HG02763 (cell line): ENCODE measurements at regions not wholly inside any gene's neighbourhood (a gene's known extent, or its start where the extent isn't known, plus 50 kb on each side); places are given as distances from the start of the nearest gene placed in this dataset.
"Not testable (repeated sequence)": the region's sequence is repeated elsewhere in the genome, so short reads cannot be mapped to it uniquely, and the experiment has no call there.

ENCODE experiments used
- ATAC-seq: cut with Tn5 transposase; IDR thresholded peaks from one replicate; pipeline ENCODE4 v1.9.1; 2021; ENCODE audit warnings: mild to moderate bottlenecking, moderate library complexity; ENCODE audit not compliant: unreplicated experiment

DNA sequence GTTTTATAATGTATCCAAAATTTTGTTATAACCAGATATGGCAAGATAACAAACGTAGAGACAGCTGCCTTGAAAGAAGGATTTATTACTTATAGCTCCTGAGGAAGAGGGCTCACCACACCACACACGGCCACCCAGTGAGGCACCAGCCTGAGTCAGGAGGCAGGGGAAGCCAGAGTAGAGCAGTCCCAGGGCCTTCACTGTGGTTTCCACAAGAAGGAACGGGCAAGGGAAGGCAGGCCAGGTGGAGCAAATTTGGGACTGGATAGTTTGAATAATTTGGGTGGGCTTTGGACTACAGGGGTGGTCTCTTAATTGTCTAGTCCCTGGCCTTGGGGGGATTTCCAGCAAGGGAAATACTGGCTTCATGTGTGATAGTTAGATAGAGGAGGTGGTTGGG is 72.5 kb downstream of the RRAGC start:
- ATAC-seq = no peak

DNA sequence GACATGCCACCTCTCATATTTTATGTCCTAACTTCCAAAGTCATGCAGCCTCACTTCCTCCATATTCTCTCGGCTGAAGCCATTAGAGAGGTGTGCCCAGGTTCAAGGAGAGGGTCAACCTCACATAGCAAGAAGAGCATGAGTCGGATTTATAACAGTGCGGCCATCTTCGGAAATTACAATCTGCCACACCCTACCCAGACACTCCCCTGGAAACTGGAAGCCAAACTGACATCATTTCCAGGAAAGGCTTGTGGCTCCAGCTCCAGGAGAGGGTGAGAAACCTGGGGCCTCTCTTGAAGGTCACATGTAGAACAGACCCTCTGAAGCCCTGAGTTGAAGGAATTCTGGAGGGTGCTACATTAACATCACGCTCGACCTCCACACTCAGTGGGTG is 73.5 kb downstream of the RRAGC start:
- ATAC-seq = no peak

DNA sequence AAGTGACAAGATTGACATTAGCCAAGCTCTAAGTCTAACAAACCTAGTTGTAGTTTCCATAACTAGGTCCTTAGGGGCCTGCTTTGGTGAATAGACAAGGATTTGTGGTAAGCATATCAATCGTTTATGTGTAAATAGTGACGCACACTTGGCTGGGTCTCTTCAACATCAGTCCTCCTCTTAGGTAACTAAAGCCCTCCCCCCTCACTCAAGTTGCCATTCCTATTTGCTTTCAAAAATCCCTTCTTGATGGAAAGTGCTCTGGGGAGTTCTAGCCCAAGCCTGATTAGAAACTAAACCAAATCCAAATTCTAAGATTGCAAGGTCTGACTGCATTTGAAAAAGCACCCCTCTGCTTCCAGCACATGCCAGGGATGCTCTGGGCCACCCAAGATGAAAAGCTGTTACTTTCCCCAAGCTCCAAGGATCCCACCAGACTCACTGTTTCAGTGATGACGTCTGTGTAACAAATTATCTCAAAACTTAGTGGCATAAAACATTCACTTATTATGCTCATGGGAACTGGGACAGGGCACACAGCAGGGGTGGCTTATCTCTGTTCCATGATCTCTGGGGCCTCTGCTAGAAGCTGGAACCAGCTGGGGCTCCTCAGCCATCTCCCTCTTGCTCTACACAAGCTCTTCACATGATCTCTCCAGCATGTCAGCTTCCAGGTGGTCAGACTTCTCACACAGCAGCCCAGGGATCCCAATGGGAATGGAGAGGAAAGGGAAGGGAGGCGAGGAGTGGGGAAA is 74.1 kb downstream of the RRAGC start:
- ATAC-seq = no peak

DNA sequence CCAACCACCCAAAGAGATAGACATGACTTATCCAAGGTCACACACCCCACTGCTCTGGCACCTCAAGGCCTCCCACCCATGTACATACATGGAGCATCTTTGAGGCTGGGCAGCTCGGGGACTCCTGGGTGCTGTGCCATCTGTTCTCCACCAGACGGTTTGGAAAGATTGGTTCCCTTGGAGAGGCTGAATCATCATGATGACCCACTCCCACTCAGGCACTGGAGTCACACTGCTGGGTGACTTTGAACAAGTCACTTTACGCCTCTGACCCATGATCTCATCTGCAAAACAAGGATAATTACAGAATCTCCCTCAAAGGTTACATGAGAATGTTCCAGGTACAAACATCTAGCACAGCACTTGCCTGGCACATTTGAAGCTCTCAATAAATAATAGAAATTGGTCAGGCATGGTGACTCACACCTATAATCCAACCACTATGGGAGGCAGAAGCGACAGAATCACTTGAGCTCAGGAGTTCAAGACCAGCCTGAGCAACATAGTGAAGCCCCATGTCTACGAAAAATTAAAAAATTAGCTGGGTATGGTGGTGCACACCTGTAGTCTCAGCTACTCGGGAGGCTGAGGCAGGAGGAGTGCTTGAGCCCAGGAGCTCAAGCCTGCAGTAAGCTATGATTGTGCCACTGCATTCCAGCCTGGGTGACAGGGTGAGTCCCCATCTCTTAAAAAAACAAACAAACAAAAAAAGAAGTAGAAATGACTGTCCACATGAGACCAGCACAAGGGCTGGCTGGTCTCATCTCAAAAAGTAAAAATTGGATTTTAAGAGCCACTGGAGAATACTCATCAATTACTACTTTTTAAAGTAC is 74.9 kb downstream of the RRAGC start:
- no peak for ATAC-seq

DNA sequence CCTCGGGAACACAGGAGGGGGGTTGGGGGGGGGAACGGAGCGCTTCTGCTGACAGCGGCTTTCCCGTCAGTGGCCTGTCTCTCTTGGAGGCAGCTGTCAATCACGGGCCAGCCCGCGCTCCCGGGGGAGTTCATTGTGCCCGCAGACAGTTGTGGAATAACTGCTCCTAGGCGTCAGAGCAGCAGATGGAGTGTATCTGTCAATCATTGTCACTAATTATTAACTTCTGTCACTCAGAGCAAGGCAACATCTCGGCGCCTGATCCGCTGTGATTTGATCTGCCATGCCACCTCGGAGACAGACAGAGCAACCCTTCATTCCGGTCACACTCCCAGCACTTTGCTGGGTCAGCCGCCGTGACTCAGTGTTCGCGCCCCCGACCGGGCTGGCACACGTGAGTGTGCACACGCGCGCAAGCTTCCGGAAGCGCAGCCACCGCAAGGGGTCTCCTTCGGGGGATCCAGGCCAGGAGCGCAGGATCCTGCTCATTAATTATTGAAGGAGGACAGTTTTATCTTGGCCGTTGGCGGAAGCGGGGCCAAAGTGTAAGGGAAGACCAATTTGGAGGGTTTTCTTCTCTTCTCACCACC is 75.8 kb downstream of the RRAGC start:
- no peak for ATAC-seq

DNA sequence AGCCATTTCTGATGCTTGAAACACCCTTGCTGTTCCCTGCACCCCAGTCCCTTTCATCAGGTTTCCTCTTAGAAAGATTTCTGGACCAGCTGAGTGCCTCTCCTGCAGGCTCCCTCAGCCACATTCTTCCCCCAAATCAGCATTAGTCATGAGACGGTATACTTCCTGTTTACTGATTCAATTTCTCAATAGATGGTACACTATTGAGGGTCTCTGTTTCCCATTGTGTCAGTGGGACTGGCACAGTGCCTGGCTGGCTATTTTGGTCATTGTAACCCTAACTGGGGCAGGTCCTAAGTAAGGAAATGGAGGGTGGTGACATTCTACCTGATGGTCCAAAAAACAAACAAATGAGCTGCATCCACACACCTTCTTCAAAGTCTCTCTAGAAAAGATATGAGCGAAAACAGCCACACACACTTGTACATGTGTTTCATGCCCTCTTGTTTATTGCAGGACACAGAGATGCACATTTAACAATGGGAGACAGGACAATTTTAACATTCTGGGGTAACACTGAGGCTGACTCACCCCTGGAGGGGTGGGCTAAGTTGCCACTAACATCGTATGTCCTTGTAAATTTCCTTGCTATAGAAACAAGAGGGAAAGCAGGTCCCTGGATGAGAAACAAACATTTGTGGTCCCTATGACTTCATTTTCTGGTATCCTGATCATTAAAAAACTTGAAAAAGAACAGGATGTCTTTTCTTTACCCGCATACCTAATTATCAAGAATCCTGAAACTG is 77.5 kb downstream of the RRAGC start:
- no peak for ATAC-seq

DNA sequence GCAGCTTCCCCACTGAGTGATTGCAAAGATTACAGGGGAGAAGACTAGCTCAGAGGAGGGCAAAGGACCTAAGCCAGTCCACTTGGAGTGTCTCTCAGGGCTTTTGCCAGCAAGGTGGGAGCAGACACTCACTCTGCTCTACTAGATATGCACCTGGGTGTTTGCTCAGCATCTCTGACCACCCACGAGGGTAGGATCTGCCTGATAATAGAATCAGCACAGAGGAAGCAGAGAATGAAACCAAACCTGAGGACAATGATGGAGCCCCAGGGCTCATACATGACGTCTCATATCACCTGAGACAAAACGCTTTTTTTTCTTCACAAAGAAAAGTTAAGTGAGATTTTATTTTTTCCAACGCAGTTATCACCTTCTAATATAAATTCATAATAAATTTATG is 79.4 kb downstream of the RRAGC start:
- no peak for ATAC-seq

DNA sequence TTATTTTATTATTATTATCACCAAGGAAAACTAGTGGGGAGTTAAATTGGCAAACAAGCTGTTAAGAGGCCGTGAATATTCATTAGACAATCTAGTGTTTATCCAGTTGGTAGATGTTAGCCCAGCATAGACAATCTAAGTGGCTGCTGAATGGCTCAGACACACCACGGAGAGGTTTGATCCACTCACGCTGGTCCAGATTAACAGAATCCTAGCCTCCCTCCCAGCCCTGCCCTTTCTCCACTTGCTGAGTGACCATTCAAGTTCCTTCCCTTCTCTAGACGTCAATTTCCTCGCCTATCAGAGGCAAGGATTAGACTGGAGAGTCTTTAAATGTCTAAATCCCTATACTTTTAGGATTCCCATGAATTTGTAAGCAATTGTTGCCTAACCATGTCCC is 80.1 kb downstream of the RRAGC start:
- no peak for ATAC-seq

DNA sequence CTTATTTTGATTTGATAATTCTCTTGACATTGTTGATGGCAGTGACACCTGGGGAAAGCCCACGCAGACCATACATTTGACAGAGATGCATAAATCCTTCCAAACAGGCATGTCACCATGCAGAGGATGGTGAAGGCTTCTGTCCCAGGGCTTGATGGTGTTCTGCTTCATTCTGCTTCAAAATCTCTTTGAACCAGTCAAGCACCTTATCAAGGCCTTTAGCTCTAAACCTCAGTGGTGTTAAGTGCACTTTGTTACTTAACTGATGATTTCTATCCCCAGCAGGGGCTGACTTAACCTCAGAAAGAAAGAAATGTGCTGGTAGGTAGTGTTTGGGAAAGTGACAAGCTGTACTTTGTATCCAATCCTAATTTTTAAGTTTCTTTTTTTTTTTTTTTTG is 81.1 kb downstream of the RRAGC start:
- ATAC-seq = no peak

DNA sequence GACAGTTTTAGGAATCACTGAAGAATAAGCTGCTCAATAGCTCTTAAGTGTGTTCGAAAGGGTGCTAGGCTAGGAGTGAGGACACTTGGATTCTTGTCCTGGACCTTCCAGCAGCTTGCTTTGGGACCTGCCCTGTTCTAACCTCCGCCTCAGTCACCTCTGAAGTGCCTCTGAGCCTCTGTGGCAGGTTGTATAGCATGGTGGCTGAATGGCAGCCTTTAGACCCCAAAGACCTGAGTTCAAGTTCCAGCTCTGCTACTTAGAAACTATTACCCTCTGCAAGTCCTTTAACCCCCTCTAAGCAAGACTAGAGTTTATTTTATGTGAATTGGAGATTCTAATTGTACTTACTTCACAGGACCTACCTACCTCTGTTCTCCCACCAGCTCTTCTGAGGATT is 81.5 kb downstream of the RRAGC start:
- no peak for ATAC-seq

DNA sequence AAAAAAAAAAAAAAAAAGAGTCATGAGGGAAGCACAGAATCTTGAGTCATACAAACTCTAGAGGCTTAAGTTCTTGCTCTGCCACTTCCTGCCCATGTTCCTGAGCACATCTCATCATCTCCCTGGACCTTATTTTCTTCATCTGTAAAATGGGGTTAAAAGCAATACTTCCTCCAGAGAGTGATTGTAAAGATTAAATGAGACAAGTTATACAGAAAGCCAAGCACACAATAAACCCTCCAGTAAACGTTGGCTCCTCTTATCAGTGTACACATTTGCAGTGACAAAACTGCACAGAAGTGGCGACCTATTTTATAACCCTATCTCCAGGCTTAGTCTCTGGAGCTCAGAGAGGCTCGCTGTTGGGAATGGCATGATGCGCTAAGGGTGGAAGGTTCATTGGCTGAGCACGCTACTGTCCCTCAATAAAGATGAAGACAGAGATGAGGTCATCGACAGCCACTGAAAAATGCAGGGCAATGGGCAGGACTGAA is 82.1 kb downstream of the RRAGC start:
- no peak for ATAC-seq

DNA sequence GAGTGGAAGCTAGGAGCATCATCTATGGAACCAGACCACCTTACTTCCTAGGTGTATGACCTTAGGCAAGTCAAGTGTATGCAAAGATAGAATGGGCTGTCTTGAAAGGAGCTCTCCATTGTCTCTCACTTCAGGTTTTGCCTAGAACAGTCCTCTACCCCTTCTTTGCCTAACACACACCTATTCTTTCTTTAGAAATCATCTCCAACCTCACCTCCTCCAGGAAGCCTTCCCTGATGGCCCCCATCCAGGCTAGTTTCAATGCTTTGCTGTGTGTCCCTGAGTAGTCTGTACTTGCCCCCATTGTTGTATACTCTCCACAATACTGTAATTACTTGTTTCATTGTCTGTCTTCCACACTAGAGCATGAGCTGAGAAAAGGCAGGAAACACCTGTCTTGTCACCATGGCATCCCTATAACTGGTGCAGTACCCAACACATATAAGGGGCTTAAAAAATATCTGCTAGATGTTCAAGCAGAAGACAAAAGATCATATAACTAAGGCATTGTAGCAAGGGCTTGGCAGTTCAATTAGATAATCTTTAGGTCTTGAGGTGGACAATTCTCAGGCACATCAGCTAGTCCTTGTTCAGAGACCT is 83.0 kb downstream of the RRAGC start:
- no peak for ATAC-seq

DNA sequence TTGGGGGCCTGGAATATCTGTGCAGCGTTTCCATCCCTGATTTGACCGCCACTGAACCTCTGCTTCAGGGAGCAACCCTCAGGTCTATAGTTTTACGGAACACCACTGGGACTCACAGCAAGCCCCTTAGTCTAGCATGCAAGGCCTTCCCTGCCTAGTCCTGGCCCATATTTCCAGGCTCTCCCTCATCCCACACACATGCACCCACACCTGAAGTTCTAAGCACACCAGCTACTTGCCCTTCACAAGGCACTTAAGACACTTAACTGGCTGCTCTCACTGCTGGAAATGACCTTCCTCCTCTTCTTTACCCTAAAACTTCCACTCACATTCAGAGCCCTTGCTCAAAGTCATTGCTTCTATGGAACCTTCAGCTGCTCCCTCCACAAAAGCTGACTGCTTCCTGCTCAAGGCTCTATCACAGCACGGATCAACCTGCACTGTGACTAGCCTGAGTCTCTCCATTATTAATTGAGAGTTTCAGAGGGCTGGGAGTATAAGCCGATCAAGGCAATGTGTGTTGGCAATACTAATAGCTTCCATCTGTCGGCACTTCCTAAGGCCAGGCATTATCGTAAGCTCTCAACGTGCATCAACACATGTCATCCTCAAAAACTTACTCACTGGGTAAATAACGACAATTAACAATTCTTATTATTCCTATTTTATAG is 84.3 kb downstream of the RRAGC start:
- ATAC-seq = no peak

DNA sequence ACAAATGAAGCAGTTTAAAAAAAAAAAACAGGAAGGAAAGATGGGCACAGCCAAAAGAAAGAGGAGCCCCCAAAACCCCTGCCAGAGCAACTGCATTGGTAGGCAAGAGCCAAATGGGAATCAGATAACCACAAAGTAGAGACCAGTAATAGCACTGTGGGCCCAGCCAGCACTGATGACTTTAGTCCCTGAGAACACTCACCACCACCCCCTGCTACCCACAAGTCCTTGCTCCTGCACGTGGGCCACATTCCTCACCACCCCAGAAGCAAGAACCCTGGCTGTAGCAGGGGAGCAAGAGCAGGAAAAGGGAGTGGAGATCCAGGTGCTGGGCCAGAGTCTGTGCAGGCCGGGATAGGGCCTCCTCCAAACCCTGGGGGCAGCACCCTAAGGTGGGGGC is 86.1 kb downstream of the RRAGC start:
- ATAC-seq = no peak

DNA sequence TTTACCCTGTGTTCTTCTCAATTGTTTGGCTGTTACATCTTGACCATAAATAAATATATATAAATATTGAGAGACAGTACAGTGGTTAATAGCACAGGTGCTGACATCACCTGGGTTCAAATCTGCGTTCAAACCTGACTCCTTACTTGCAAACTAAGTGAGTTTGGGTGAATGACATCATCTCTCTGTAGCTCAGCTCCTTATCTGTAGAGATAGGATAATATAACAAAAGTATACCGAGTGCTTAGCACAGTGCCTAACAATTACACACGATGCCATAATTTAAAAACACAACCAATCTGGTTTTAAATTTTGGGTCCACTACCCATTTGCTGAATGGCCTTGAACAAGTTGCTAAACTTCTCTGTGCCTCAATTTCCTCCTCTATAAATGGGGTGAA is 86.6 kb downstream of the RRAGC start:
- ATAC-seq = no peak

DNA sequence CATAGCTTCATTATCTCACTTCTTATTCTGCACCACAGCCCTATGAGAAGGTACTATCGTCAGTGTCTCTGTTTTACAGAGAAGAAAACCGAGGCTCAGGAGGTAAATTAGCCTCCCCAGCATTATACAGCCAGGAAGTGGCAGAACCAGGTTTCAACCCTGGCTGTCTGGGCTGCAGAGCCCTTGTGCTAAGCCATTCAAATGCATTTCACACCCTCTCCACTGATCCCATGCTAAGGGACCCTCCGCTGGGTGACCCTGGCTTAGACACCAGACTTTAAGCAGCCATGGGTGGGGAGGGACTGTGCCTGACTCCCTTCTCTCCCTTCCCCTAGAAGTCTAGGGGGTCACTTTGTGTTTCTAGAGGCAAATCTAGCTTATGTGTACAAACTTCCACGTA is 87.5 kb downstream of the RRAGC start:
- ATAC-seq = no peak

DNA sequence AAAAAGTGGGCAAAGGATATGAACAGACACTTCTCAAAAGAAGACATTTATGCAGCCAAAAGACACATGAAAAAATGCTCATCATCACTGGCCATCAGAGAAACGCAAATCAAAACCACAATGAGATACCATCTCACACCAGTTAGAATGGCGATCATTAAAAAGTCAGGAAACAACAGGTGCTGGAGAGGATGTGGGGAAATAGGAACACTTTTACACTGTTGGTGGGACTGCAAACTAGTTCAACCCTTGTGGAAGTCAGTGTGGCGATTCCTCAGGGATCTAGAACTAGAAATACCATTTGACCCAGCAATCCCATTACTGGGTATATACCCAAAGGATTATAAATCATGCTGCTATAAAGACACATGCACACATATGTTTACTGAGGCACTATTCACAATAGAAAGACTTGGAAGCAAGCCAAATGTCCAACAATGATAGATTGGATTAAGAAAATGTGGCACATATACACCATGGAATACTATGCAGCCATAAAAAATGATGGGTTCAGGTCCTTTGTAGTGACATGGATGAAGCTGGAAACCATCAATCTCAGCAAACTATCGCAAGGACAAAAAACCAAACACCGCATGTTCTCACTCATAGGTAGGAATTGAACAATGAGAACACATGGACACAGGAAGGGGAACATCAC is 88.9 kb downstream of the RRAGC start:
- ATAC-seq = not testable (repeated sequence)

DNA sequence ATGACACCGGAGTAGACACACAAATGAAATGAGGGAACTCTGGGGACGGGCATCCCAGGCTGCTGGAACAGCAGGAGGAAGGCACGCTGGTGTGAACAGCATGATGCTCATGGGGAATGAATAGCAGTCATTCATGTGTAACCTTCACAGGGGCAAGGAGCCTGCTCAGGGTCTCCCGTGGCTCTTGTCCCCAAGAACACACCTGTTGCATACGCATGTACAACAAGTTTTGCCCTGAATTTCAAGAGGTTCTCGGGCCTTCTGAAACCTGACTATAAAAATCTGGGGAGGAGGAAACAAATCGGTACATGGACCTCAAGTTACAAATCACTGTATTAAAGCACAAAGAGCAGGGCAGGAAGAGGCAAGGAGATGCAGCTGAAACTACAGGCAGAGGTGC is 93.4 kb downstream of the RRAGC start:
- no peak for ATAC-seq

DNA sequence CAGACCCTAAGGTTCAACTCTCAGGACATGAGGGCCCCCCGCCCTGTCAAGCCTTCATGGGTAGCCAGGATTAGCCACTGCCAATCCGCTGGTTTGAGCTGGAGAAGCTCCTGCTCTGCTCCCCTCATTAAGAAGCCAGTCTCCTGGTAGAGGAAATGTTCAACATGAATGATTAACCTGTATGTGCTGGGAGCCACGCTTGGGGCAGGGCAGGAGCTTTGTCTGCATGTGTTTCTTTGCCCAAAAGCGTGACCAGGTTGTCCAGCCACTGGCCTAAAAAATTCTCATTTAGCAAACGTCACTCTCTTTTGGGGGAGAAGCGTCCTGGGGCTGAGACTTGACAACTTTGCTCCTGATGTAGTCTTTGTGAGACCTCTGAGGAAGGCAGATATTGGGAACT is 96.5 kb downstream of the RRAGC start:
- no peak for ATAC-seq

DNA sequence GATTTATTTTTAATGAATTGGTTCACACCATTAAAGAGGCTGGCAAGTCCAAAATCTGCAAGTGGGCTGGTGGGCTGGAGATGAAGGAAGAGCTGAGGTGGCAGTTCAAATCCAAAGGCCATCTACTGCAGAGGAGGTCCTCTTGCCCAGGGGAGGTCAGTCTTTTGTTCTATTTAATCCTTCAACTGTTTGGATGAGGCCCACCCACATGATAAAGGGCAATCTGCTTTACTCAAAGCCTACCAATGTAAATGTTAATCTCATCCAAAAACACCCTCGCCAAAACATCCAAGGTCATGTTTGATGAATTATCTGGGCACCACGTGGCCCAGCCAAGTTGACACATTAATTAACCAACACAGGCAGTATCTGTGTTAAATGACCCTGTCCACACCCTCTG is 99.0 kb downstream of the RRAGC start:
- no peak for ATAC-seq
